ENCODE measurements at regions not wholly inside any gene's neighbourhood (a gene's known extent, or its start where the extent isn't known, plus 50 kb on each side); places are given as distances from the start of the nearest gene placed in this dataset.

- Mint-ChIP-seq H3K4me3 (no peak overlapping the region), H3K27ac (no peak overlapping the region), H3K4me1 (ENCODE audit: low read depth) (peaks cover 9% of the 10 kb centered on the region), H3K9me3 (ENCODE audit: insufficient read depth) (no peaks in the 10 kb centered on the region), H3K36me3 (ENCODE audit: low read depth) (no peaks in the 10 kb centered on the region), H3K27me3 (ENCODE audit: low read depth) (no peaks in the 10 kb centered on the region)
- no peak for ATAC-seq
- no peak for DNase-seq
- CTCF ChIA-PET: no interaction called here
- POLR2A ChIA-PET: no interaction called here
Measured at GRCh38 chr3:13242364-13242737, 169.1 kb upstream of the IQSEC1 start.

DNA sequence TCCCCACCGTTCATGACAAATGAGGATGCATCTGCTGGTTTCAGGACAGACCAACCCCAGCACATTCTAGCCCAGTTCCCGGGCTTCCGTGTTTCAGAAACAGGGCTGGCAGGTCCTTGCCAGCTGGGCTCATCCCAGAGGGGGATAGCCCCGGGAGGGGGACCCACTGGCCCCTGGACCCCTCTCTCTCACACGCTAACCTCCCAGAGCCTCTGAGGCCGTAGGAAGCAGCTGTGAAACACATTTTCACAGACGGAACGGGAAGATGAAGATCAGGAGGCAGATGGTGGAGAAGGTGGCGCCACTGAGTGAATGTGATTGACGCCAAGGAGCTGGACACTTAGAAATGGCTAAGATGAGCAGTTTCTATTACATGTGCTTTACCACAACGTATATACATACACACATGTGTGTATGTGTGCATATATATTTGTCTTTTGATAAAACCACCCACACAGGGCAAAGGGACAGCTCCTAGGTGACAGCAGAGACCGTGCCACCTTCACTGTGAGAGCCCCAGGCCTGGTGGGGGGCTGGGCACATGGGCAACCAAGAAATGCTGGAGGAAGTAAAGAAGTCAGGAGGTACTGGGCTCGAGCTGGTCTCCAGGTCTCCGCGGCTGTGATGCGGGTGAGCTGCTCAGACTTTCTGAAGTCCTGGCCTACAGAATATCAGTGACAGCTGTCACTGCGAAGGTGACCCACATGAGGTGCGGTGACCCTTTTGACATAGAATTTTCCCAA lies 168.6 kb upstream of the IQSEC1 start:
- Mint-ChIP-seq H3K27me3 (ENCODE audit: low read depth) (no peaks in the 10 kb centered on the region), H3K9me3 (ENCODE audit: insufficient read depth) (no peaks in the 10 kb centered on the region), H3K36me3 (ENCODE audit: low read depth) (no peaks in the 10 kb centered on the region), H3K4me3 (no peak overlapping the region), H3K27ac (no peak overlapping the region), H3K4me1 (ENCODE audit: low read depth) (peaks cover 9% of the 10 kb centered on the region)
- ChIA-PET CTCF (no interaction called here), POLR2A (no interaction called here)
- DNase-seq (no peak), ATAC-seq (no peak)

GRCh38 chr3:13240928-13241618 lies 167.8 kb upstream of the IQSEC1 start:
- Mint-ChIP-seq H3K27me3 (ENCODE audit: low read depth) (no peaks in the 10 kb centered on the region), H3K4me1 (ENCODE audit: low read depth) (peaks cover 13% of the 10 kb centered on the region), H3K9me3 (ENCODE audit: insufficient read depth) (no peaks in the 10 kb centered on the region), H3K27ac (no peak overlapping the region), H3K36me3 (ENCODE audit: low read depth) (no peaks in the 10 kb centered on the region), H3K4me3 (no peak overlapping the region)
- POLR2A ChIA-PET: interaction anchor here (0.8 kb wide), 1 partner anchor 68 kb away, joined by 3 read pairs; no protein-coding TSS in a partner anchor
- DNase-seq (no peak), ATAC-seq (no peak)
- CTCF ChIA-PET: no interaction called here

GRCh38 chr3:13239467-13239760 lies 166.2 kb upstream of the IQSEC1 start:
- H3K27me3 Mint-ChIP-seq (ENCODE audit: low read depth): no peaks in the 10 kb centered on the region
- DNase-seq: no peak
- POLR2A ChIA-PET: no interaction called here
- H3K9me3 Mint-ChIP-seq (ENCODE audit: insufficient read depth): no peaks in the 10 kb centered on the region
- no peak for ATAC-seq
- peaks cover 21% of the 10 kb centered on the region for H3K4me1 Mint-ChIP-seq (ENCODE audit: low read depth)
- H3K4me3 Mint-ChIP-seq: no peak overlapping the region
- no peaks in the 10 kb centered on the region for H3K36me3 Mint-ChIP-seq (ENCODE audit: low read depth)
- no peak overlapping the region for H3K27ac Mint-ChIP-seq
- CTCF ChIA-PET: no interaction called here

DNA sequence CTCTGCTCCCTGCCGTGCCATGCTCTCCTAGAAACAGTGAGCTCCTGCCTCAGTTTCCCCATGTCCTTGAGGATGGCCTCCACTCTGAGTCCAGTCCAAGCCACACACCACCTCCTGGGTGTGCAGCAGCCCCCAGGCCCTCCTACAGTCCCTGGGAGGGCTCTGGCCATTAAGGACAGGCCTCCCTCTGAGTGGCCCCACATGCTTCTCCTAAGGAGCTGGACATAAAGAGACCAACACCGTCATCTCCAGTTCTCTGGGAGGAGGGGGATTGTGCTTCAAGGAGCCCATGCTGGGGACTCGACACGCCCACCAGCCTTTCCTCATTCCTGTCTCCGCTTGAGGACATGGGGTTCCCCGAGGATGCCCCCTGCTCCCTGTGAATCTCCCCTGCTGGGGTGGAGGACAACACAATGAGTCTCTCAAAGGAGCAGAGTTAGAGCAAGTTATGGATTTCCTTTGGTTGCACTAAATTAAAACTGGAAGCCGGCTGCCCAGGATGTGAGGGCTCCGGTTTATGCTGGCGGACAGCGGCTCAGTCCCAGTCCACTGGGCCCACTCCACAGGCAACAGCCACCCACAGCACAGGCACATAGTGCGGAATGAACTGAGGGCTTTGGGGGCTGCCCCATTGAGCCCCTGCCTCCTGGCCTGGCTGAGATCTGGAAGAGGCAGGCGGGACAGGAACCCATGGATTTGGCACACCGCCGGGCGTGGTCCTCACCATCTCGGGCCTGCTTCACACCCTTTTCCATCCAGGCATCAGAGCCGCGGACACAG lies 165.6 kb upstream of the IQSEC1 start:
- ATAC-seq: no peak
- Mint-ChIP-seq H3K4me3 (no peak overlapping the region), H3K36me3 (ENCODE audit: low read depth) (no peaks in the 10 kb centered on the region), H3K4me1 (ENCODE audit: low read depth) (peaks cover 26% of the 10 kb centered on the region), H3K27me3 (ENCODE audit: low read depth) (no peaks in the 10 kb centered on the region), H3K27ac (no peak overlapping the region), H3K9me3 (ENCODE audit: insufficient read depth) (no peaks in the 10 kb centered on the region)
- ChIA-PET POLR2A (no interaction called here), CTCF (no interaction called here)
- DNase-seq: no peak

DNA sequence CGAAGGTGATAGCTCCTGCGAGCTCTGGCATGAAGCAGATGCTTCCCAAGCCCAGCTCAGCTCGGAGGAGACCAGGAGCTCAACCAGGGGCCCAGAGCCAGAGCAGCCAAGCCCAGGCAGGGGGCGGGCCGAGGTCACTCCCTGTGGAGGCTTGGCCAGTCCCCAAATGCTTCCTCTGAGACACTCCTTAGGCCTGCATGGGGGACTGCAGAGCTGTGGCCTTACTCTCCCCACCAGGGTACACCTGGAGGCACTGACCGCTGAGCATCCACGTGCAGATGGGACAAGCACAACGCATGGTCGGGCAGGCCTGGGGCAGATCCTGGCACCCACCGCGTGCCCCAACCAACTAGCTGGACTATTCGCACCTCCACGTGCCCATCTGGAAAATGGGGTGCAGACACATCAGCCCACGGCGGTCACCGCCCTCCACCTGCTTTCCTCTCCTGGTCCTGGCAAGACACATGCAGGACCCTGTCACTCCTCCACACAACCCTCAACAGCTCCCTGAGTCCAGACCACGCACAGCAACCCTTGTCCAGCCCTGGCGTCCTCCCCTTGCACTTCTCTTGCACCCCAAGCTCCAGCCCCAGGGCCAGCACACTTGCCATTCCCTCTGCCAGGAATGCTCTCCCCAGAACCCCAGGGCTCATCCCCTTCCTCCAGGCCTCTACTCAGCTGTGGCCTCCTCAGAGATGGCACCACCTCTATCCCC lies 164.7 kb upstream of the IQSEC1 start:
- DNase-seq: no peak
- ChIA-PET CTCF (interaction anchor here (1.9 kb wide), 1 partner anchor 146 kb away, joined by 7 read pairs; no protein-coding TSS in a partner anchor), POLR2A (no interaction called here)
- H3K9me3 Mint-ChIP-seq (ENCODE audit: insufficient read depth): no peaks in the 10 kb centered on the region
- peaks cover under 1% of the 10 kb centered on the region for H3K27me3 Mint-ChIP-seq (ENCODE audit: low read depth)
- H3K27ac Mint-ChIP-seq: peak overlapping the region; percentile 31
- ATAC-seq: no peak
- no peak overlapping the region for H3K4me3 Mint-ChIP-seq
- H3K36me3 Mint-ChIP-seq (ENCODE audit: low read depth): no peaks in the 10 kb centered on the region
- H3K4me1 Mint-ChIP-seq (ENCODE audit: low read depth): peaks cover 35% of the 10 kb centered on the region

GRCh38 chr3:13236557-13237173 lies 163.4 kb upstream of the IQSEC1 start:
- Mint-ChIP-seq H3K27me3 (ENCODE audit: low read depth) (peaks cover 5% of the 10 kb centered on the region), H3K4me1 (ENCODE audit: low read depth) (peaks cover 35% of the 10 kb centered on the region), H3K27ac (peak overlapping the region; percentile 63), H3K36me3 (ENCODE audit: low read depth) (no peaks in the 10 kb centered on the region), H3K9me3 (ENCODE audit: insufficient read depth) (no peaks in the 10 kb centered on the region), H3K4me3 (no peak overlapping the region)
- CTCF ChIA-PET: interaction anchor here (1.9 kb wide), 1 partner anchor 144 kb away, joined by 7 read pairs; no protein-coding TSS in a partner anchor
- ATAC-seq (no peak), DNase-seq (no peak)
- POLR2A ChIA-PET: no interaction called here

DNA sequence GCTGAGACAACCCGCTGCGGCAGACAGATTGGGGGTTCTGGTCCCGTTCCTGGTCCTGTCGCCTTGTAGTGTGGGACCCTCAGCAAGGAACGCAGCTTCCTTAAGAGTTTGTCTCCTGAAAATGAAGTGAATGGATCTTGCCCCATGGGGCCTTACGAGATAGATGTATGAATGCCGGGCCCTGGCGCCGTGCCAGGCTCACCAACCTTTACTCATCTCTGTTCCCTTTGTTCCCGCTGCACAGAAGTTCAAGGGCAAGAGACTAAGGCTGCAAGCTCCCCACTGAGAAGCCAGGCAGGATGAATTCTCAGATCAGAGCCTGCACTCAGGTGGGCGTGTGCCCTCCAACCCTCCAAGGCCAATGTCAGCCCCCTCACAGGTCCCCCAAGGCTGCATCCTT lies 162.7 kb upstream of the IQSEC1 start:
- Mint-ChIP-seq H3K9me3 (ENCODE audit: insufficient read depth) (no peaks in the 10 kb centered on the region), H3K4me3 (no peak overlapping the region), H3K36me3 (ENCODE audit: low read depth) (no peaks in the 10 kb centered on the region), H3K4me1 (ENCODE audit: low read depth) (peaks cover 35% of the 10 kb centered on the region), H3K27ac (peak overlapping the region; percentile 63), H3K27me3 (ENCODE audit: low read depth) (peaks cover 13% of the 10 kb centered on the region)
- ATAC-seq (no peak), DNase-seq (no peak)
- CTCF ChIA-PET: no interaction called here
- POLR2A ChIA-PET: no interaction called here

GRCh38 chr3:13235079-13235478 lies 161.8 kb upstream of the IQSEC1 start:
- Mint-ChIP-seq H3K4me3 (peak overlapping the region; percentile 42), H3K27ac (peak overlapping the region; percentile 63), H3K4me1 (ENCODE audit: low read depth) (peaks cover 35% of the 10 kb centered on the region), H3K36me3 (ENCODE audit: low read depth) (no peaks in the 10 kb centered on the region), H3K9me3 (ENCODE audit: insufficient read depth) (no peaks in the 10 kb centered on the region), H3K27me3 (ENCODE audit: low read depth) (peaks cover 19% of the 10 kb centered on the region)
- peak; percentile 73 for DNase-seq
- ChIA-PET POLR2A (interaction anchor here (0.9 kb wide), 1 partner anchor 16 kb away, joined by 3 read pairs; no protein-coding TSS in a partner anchor), CTCF (no interaction called here)
- ATAC-seq: peak; percentile 75

DNA sequence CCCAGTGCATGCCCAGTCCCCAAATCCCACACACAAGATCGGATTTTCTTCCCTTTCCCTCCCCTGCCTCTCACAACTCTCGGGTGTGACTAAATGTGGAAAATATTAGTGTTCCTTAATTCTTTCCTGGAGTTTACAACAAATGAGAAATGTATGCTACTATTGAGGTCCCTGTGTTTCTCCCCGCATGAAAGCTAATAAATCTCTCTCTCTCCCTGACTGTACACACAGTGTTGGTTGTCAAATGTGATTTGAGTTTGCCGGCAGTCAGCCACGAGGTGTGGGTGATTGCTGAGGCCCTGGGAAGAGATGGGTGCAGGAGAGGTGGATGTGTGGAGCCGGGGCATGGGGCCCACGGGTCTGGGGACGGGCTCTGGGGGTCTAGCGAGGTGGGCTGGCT lies 161.4 kb upstream of the IQSEC1 start:
- Mint-ChIP-seq H3K27me3 (ENCODE audit: low read depth) (peaks cover 19% of the 10 kb centered on the region), H3K27ac (peak overlapping the region; percentile 63), H3K4me3 (peak overlapping the region; percentile 26), H3K9me3 (ENCODE audit: insufficient read depth) (no peaks in the 10 kb centered on the region), H3K36me3 (ENCODE audit: low read depth) (no peaks in the 10 kb centered on the region), H3K4me1 (ENCODE audit: low read depth) (peaks cover 35% of the 10 kb centered on the region)
- CTCF ChIA-PET: no interaction called here
- POLR2A ChIA-PET: interaction anchor here (0.9 kb wide), 1 partner anchor 15 kb away, joined by 3 read pairs; no protein-coding TSS in a partner anchor
- DNase-seq (peak; percentile 23), ATAC-seq (peak; percentile 14)
